ENCODE measurements at regions not wholly inside any gene's neighbourhood (a gene's known extent, or its start where the extent isn't known, plus 50 kb on each side); places are given as distances from the start of the nearest gene placed in this dataset.
"Not testable (repeated sequence)": the region's sequence is repeated elsewhere in the genome, so short reads cannot be mapped to it uniquely, and the experiment has no call there.

DNA sequence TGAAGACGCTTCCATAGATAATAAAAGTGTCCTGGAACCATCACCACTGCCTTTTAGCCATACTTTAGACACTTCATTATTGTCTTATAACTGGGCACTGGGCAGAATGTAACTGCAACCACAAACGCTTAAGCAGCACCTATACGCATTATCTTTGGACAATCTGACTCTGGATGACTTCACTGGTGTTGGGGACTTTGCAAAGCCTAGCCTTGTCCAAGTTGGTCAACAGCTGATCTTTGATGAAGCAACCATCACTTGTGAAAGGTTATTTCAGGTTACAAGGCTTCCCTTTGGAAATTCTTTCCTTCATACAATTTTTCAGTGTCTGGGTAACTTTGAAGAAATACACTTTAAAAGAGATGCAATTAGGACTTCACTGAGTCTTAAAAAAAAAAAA is 77.8 kb upstream of the ZNF462 start:
- no peak overlapping the region for H3K9ac ChIP-seq (ENCODE audit: extremely low read depth, insufficient read length, low read length)
- no peak overlapping the region for H2AK5ac ChIP-seq (ENCODE audit: insufficient read length, low read length)
- H2AFZ ChIP-seq (ENCODE audit: low read length): no peak overlapping the region
- no peak overlapping the region for H2BK120ac ChIP-seq (ENCODE audit: low read depth, low read length, poor library complexity, severe bottlenecking)
- H3T11ph ChIP-seq (ENCODE audit: low read length): no peak overlapping the region
- H2BK5ac ChIP-seq (ENCODE audit: insufficient read length, low read length): no peak overlapping the region
- H3K18ac ChIP-seq (ENCODE audit: insufficient read length, low read depth, low read length): no peak overlapping the region
- H4K5ac ChIP-seq (ENCODE audit: insufficient read length, low read depth, low read length): no peak overlapping the region
- H3K4me2 ChIP-seq (ENCODE audit: insufficient read depth, insufficient read length, low read length): no peak overlapping the region
- no peak overlapping the region for H3K4ac ChIP-seq (ENCODE audit: low read depth, low read length)
- H4K91ac ChIP-seq (ENCODE audit: insufficient read length, low read depth, low read length): no peak overlapping the region
- H3K14ac ChIP-seq (ENCODE audit: insufficient read depth, low read length): no peak overlapping the region
- Mint-ChIP-seq H3K27ac (no peak overlapping the region), H3K9me3 (peaks cover 3 to 13% of the 10 kb centered on the region in 2 experiments; a peak in 4 of 5 replicates), H3K4me1 (no peaks in the 10 kb centered on the region), H3K4me3 (no peak overlapping the region), H3K27me3 (ENCODE audit: low read depth) (no peaks in the 10 kb centered on the region; the same call in none of the 2 replicates), H3K36me3 (ENCODE audit: insufficient read depth in 1 of 3, low read depth in 3 of 3) (peaks cover 0 to 9% (median 5%) of the 10 kb centered on the region in 3 experiments; a peak in 6 of 7 replicates)
- no peaks in the 10 kb centered on the region for H3K27me3 ChIP-seq (ENCODE audit: insufficient read depth, low read length)
- no peaks in the 10 kb centered on the region for H4K20me1 ChIP-seq (ENCODE audit: control insufficient read depth, insufficient read depth, insufficient read length)
- no peak for DNase-seq
- no peak overlapping the region for H3K23ac ChIP-seq (ENCODE audit: insufficient read length, low read depth, low read length)
- no peak overlapping the region for H3K27ac ChIP-seq (ENCODE audit: insufficient read length, low read depth, low read length)
- no CpG with 5 or more reads among the region's 3 CpGs for WGBS (ENCODE audit: extremely low coverage, insufficient read length, low lambda C conversion rate)
- H2BK15ac ChIP-seq (ENCODE audit: low read depth, low read length): no peak overlapping the region
- no peak overlapping the region for H3K56ac ChIP-seq (ENCODE audit: insufficient read length, low read depth, low read length)
- H3K79me2 ChIP-seq (ENCODE audit: insufficient read depth, low read length): no peaks in the 10 kb centered on the region
- no peak for TF ChIP-seq CTCF (conservative IDR thresholded peaks at IDR 0.05)
- no peaks in the 10 kb centered on the region for H3K9me3 ChIP-seq (ENCODE audit: control insufficient read depth, low read depth, low read length)
- H4K8ac ChIP-seq (replicated peaks; ENCODE audit: insufficient read length, low read depth, low read length): no peak overlapping the region
- H2BK20ac ChIP-seq (ENCODE audit: low read depth, low read length, poor library complexity, severe bottlenecking): no peak overlapping the region
- H3K79me1 ChIP-seq (ENCODE audit: insufficient read depth, low read depth, low read length, poor library complexity, severe bottlenecking): no peaks in the 10 kb centered on the region
- no peak overlapping the region for H2BK12ac ChIP-seq (ENCODE audit: insufficient read length, low read depth, low read length)
- H3K23me2 ChIP-seq (ENCODE audit: insufficient read length, low read depth, low read length, poor library complexity, severe bottlenecking): no peaks in the 10 kb centered on the region
- no peaks in the 10 kb centered on the region for H3K4me1 ChIP-seq (ENCODE audit: insufficient read depth, low read length)

DNA sequence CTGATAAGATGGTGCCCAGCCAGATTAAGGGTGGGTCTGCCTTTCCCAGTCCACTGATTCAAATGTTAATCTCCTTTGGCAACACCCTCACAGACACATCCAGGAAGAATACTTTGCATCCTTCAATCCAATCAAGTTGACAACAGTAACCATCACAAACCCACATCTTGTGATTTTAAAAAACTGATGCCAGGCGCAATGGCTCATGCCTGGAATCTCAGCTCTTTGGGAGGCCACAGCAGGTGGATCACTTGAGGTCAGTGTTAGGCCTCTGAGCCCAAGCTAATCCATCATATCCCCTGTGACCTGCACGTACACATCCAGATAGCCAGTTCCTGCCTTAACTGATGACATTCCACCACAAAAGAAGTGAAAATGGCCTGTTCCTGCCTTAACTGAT is 74.9 kb upstream of the ZNF462 start:
- not testable (repeated sequence) for H3K4me1 Mint-ChIP-seq; H3K9me3 ChIP-seq (ENCODE audit: control insufficient read depth, low read depth, low read length); H3K23ac ChIP-seq (ENCODE audit: insufficient read length, low read depth, low read length); DNase-seq; H3K79me2 ChIP-seq (ENCODE audit: insufficient read depth, low read length); H3K9ac ChIP-seq (ENCODE audit: extremely low read depth, insufficient read length, low read length); H2BK12ac ChIP-seq (ENCODE audit: insufficient read length, low read depth, low read length); H3K4me1 ChIP-seq (ENCODE audit: insufficient read depth, low read length); H4K8ac ChIP-seq (replicated peaks; ENCODE audit: insufficient read length, low read depth, low read length); H4K91ac ChIP-seq (ENCODE audit: insufficient read length, low read depth, low read length); H2AK5ac ChIP-seq (ENCODE audit: insufficient read length, low read length); H3K23me2 ChIP-seq (ENCODE audit: insufficient read length, low read depth, low read length, poor library complexity, severe bottlenecking); H3T11ph ChIP-seq (ENCODE audit: low read length); H2BK120ac ChIP-seq (ENCODE audit: low read depth, low read length, poor library complexity, severe bottlenecking); H4K5ac ChIP-seq (ENCODE audit: insufficient read length, low read depth, low read length); H3K4me2 ChIP-seq (ENCODE audit: insufficient read depth, insufficient read length, low read length); H2BK5ac ChIP-seq (ENCODE audit: insufficient read length, low read length); H3K18ac ChIP-seq (ENCODE audit: insufficient read length, low read depth, low read length); H3K79me1 ChIP-seq (ENCODE audit: insufficient read depth, low read depth, low read length, poor library complexity, severe bottlenecking); H2AFZ ChIP-seq (ENCODE audit: low read length); H3K27me3 Mint-ChIP-seq (ENCODE audit: low read depth); H3K27me3 ChIP-seq (ENCODE audit: insufficient read depth, low read length); H2BK20ac ChIP-seq (ENCODE audit: low read depth, low read length, poor library complexity, severe bottlenecking); H3K36me3 Mint-ChIP-seq (ENCODE audit: insufficient read depth in 1 of 3, low read depth in 3 of 3); H3K4me3 Mint-ChIP-seq; H3K4ac ChIP-seq (ENCODE audit: low read depth, low read length); H3K14ac ChIP-seq (ENCODE audit: insufficient read depth, low read length); H3K56ac ChIP-seq (ENCODE audit: insufficient read length, low read depth, low read length); H2BK15ac ChIP-seq (ENCODE audit: low read depth, low read length); H4K20me1 ChIP-seq (ENCODE audit: control insufficient read depth, insufficient read depth, insufficient read length); H3K27ac ChIP-seq (ENCODE audit: insufficient read length, low read depth, low read length); H3K27ac Mint-ChIP-seq
- WGBS (ENCODE audit: extremely low coverage, insufficient read length, low lambda C conversion rate): no CpG with 5 or more reads among the region's 2 CpGs
- peaks cover 3 to 13% of the 10 kb centered on the region in 2 experiments; a peak in 4 of 5 replicates for H3K9me3 Mint-ChIP-seq

Measured in H9 (cell line).